Suprapubic skin (tissue), 4 donors: ENCODE measurements at regions not wholly inside any gene's neighbourhood (a gene's known extent, or its start where the extent isn't known, plus 50 kb on each side); places are given as distances from the start of the nearest gene placed in this dataset.

Experiments
- EP300 ChIP-seq: sonication (generic); formaldehyde crosslinking; IDR thresholded peaks from one replicate; pipeline ENCODE4 v1.6.1; 2017; ENCODE audit warnings: antibody characterized with exemption
- POLR2A ChIP-seq, 2 donors: fragments of 450-650 bp; IDR thresholded peaks; one replicate each; pipeline ENCODE4 v1.6.1; 2017; ENCODE audit warnings: antibody characterized with exemption in 2 of 2, mild to moderate bottlenecking in 2 of 2, moderate library complexity in 2 of 2
- POLR2AphosphoS5 ChIP-seq, 3 donors: sonication (generic); formaldehyde crosslinking; IDR thresholded peaks; one replicate each; pipeline ENCODE4 v1.6.1; 2017; ENCODE audit warnings: antibody characterized with exemption in 3 of 3
- TF ChIP-seq, protein P1 (sequence below), 2 donors: fragments of 200-600 bp in 1 of 2; fragments of 450-650 bp in 1 of 2; sonication (generic) in 1 of 2; IDR thresholded peaks; one replicate each; pipeline ENCODE4 v1.5.1; 2016 to 2019; ENCODE audit warnings: antibody characterized with exemption in 2 of 2, mild to moderate bottlenecking in 1 of 2, moderate library complexity in 1 of 2

DNA sequence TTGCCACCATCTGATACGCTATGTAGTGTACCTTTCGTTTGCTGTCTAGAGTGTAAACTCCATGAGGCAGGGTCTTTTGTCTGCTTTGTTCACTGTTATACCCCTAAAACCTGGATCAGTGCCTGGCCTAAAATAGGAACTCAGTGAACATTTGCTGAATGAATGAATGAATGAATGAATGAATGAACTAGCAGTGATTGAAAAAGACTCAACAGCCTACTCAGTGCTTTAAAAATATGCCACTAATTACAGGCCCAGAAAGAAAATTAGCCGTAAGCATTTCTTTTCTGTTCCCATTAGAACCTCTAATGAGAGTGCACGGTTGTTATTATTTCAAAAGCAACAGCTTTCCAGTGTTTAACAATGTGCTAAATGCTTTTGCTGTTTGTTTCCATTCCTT, 69.3 kb upstream of the SYT6 start:
- no peak for TF ChIP-seq POLR2A (IDR thresholded peaks at IDR 0.05)
- TF ChIP-seq, protein P1, sequence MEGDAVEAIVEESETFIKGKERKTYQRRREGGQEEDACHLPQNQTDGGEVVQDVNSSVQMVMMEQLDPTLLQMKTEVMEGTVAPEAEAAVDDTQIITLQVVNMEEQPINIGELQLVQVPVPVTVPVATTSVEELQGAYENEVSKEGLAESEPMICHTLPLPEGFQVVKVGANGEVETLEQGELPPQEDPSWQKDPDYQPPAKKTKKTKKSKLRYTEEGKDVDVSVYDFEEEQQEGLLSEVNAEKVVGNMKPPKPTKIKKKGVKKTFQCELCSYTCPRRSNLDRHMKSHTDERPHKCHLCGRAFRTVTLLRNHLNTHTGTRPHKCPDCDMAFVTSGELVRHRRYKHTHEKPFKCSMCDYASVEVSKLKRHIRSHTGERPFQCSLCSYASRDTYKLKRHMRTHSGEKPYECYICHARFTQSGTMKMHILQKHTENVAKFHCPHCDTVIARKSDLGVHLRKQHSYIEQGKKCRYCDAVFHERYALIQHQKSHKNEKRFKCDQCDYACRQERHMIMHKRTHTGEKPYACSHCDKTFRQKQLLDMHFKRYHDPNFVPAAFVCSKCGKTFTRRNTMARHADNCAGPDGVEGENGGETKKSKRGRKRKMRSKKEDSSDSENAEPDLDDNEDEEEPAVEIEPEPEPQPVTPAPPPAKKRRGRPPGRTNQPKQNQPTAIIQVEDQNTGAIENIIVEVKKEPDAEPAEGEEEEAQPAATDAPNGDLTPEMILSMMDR (IDR thresholded peaks at IDR 0.05) = no peak
- TF ChIP-seq POLR2AphosphoS5 (IDR thresholded peaks at IDR 0.05) = no peak
- TF ChIP-seq EP300 = no peak
